ENCODE measurements at regions not wholly inside any gene's neighbourhood (a gene's known extent, or its start where the extent isn't known, plus 50 kb on each side); places are given as distances from the start of the nearest gene placed in this dataset.

DNA sequence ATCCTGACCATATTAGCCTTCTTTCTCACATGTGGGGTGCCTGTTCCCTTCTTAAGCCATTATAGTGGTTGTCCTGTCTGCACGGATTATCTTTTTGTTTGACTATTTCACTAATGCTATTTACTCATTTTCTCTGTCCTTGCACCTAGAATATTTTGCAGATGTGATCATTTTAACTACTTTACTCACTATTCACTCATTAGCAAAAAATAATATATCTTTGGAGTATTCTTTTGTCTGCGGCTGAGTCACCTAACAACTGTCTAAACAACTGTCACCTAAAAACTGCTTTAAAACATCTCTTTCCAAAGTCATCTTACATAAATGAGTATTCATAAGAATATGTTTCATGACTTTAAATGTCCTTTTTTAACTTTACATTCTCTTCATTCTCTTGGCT lies 87.4 kb downstream of the KCNJ2 start:
- H3K27me3 Mint-ChIP-seq (ENCODE audit: low read depth) = no peaks in the 10 kb centered on the region
- peaks cover 8% of the 10 kb centered on the region for H3K4me1 Mint-ChIP-seq
- peaks cover 7% of the 10 kb centered on the region for H3K9me3 Mint-ChIP-seq
- no peak for DNase-seq (ENCODE audit: low spot score in 2 of 2, unreplicated experiment in 2 of 2)
- no peaks in the 10 kb centered on the region for H3K36me3 Mint-ChIP-seq
- TF ChIP-seq, protein P1, sequence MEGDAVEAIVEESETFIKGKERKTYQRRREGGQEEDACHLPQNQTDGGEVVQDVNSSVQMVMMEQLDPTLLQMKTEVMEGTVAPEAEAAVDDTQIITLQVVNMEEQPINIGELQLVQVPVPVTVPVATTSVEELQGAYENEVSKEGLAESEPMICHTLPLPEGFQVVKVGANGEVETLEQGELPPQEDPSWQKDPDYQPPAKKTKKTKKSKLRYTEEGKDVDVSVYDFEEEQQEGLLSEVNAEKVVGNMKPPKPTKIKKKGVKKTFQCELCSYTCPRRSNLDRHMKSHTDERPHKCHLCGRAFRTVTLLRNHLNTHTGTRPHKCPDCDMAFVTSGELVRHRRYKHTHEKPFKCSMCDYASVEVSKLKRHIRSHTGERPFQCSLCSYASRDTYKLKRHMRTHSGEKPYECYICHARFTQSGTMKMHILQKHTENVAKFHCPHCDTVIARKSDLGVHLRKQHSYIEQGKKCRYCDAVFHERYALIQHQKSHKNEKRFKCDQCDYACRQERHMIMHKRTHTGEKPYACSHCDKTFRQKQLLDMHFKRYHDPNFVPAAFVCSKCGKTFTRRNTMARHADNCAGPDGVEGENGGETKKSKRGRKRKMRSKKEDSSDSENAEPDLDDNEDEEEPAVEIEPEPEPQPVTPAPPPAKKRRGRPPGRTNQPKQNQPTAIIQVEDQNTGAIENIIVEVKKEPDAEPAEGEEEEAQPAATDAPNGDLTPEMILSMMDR (IDR thresholded peaks at IDR 0.05; ENCODE audit: unreplicated experiment) = no peak
- no peak overlapping the region for H3K4me3 Mint-ChIP-seq
- no peak overlapping the region for H3K27ac Mint-ChIP-seq

DNA sequence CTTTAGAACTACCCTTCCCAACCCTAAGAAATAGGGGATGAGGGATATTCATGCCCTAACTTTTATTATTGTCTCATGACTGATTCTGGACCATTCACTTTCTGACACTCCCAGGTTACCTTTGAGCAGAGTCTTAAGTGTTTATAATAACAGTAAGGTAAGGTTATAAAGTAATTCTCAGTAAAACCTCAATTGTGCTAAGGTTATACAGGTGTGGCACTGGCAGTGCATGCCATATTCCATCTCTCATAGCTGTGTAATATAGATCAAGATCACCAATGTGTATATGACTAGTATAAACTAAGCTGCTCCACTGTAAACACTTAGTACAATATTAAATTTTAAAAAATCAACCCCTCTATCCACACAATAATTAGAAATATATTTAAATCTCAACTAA lies 89.1 kb downstream of the KCNJ2 start:
- H3K4me3 Mint-ChIP-seq = no peak overlapping the region

DNA sequence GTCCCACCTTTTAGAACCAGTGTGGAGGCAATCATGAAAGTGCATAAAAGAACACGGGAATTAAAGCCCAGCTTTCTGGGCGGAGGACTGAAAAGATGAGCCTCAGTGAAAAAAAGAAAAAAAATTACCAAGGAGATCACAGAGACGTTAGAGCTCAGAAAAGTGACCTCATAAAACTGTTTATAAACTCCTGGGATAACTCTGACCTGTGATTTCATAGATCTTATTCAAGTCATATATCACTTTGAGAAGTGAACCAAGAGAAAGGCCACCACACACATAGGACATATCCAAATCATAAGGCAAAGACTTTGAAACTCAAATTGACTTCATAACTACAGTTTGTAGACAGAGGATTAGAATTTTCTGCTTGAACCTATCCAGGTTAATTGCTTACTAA lies 90.1 kb downstream of the KCNJ2 start:
- Mint-ChIP-seq H3K27ac (no peak overlapping the region), H3K27me3 (ENCODE audit: low read depth) (no peaks in the 10 kb centered on the region), H3K9me3 (peaks cover 7% of the 10 kb centered on the region), H3K4me3 (no peak overlapping the region), H3K36me3 (no peaks in the 10 kb centered on the region), H3K4me1 (peaks cover 8% of the 10 kb centered on the region)
- TF ChIP-seq, protein P1 (IDR thresholded peaks at IDR 0.05; ENCODE audit: unreplicated experiment) = no peak
- no peak for DNase-seq (ENCODE audit: low spot score in 2 of 2, unreplicated experiment in 2 of 2)

More for the DNA sequence above, 89.1 kb downstream of the KCNJ2 start:
- TF ChIP-seq, protein P1 (IDR thresholded peaks at IDR 0.05; ENCODE audit: unreplicated experiment) = no peak
- no peak overlapping the region for H3K27ac Mint-ChIP-seq
- no peaks in the 10 kb centered on the region for H3K36me3 Mint-ChIP-seq
- peaks cover 7% of the 10 kb centered on the region for H3K9me3 Mint-ChIP-seq
- no peaks in the 10 kb centered on the region for H3K27me3 Mint-ChIP-seq (ENCODE audit: low read depth)
- peaks cover 8% of the 10 kb centered on the region for H3K4me1 Mint-ChIP-seq
- no peak for DNase-seq (ENCODE audit: low spot score in 2 of 2, unreplicated experiment in 2 of 2)

DNA sequence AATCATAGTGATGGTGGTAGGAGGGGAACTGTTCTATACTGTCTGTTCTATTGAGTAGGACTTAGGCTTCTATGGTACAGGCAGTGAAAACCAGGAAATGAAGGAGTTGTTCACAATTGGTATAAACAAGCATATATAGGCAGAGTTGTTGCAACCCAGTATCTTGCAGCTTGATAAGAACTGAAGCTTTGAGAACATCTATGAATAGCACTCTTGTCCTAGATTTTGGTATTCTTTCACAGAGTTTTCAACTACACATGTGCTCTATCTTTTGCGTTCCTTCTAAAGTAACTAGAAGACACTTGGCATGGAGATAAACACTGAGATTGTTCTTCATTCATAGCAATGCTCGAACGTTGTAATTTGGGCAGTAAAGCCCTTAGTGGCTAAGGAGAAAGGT lies 91.8 kb downstream of the KCNJ2 start:
- Mint-ChIP-seq H3K36me3 (no peaks in the 10 kb centered on the region), H3K4me3 (no peak overlapping the region), H3K9me3 (peaks cover 7% of the 10 kb centered on the region), H3K4me1 (peaks cover 20% of the 10 kb centered on the region), H3K27me3 (ENCODE audit: low read depth) (no peaks in the 10 kb centered on the region), H3K27ac (no peak overlapping the region)
- TF ChIP-seq, protein P1 (IDR thresholded peaks at IDR 0.05; ENCODE audit: unreplicated experiment) = no peak
- no peak for DNase-seq (ENCODE audit: low spot score in 2 of 2, unreplicated experiment in 2 of 2)

DNA sequence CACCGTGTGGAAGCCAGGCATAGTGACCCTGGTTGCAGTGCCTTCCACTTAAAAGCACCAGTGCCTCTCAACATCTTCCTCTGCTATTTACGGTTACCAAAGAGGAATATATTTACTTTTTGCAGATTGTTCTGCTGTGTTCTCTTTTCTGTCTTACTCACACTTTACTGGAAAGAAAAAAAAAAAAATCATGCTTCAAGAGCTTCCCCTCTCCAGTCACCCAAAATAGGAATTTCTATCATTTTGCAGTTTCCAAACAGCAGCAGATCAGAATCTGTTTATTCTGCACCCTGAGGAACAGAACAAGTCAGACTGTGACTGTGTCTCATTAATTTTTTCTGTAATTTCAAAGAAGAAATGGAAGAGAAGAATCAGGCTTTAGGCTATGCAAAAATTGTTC lies 96.1 kb downstream of the KCNJ2 start:
- Mint-ChIP-seq H3K4me1 (peaks cover 15% of the 10 kb centered on the region), H3K36me3 (no peaks in the 10 kb centered on the region), H3K4me3 (no peak overlapping the region), H3K27me3 (ENCODE audit: low read depth) (no peaks in the 10 kb centered on the region), H3K9me3 (peaks cover 15% of the 10 kb centered on the region), H3K27ac (peak overlapping the region; percentile 28)
- TF ChIP-seq, protein P1 (IDR thresholded peaks at IDR 0.05; ENCODE audit: unreplicated experiment) = no peak
- DNase-seq (ENCODE audit: low spot score in 2 of 2, unreplicated experiment in 2 of 2) = no peak

DNA sequence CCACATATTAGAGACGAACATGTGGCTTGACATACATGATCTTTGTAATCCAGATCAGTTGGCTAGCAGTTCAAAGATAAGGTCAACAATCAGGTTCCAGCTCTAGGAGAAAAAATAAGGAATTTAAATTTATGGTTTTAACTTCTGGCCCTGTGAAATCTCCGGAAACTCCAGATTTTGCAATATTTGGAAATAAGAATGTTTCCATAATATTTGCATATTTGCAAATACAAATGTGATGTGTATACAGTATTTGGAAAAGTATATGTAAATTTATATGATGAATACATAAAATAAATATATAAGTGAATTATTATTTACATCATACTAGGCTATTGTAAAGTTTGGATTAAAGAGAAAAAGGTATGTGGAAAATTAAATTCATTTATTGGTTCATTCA lies 97.1 kb downstream of the KCNJ2 start:
- peaks cover 9% of the 10 kb centered on the region for H3K9me3 Mint-ChIP-seq
- TF ChIP-seq, protein P1 (IDR thresholded peaks at IDR 0.05; ENCODE audit: unreplicated experiment) = no peak
- no peak overlapping the region for H3K4me3 Mint-ChIP-seq
- no peaks in the 10 kb centered on the region for H3K36me3 Mint-ChIP-seq
- H3K27me3 Mint-ChIP-seq (ENCODE audit: low read depth) = no peaks in the 10 kb centered on the region
- no peak for DNase-seq (ENCODE audit: low spot score in 2 of 2, unreplicated experiment in 2 of 2)
- H3K4me1 Mint-ChIP-seq = peaks cover 24% of the 10 kb centered on the region
- H3K27ac Mint-ChIP-seq = no peak overlapping the region
